Mucosa of descending colon (tissue), 3 donors: ENCODE measurements at regions not wholly inside any gene's neighbourhood (a gene's known extent, or its start where the extent isn't known, plus 50 kb on each side); places are given as distances from the start of the nearest gene placed in this dataset.

Source experiments
- ATAC-seq: fragments of 200-7000 bp; cut with Tn5 transposase; one replicate; pipeline ENCODE4 v1.9.1; 2020; ENCODE audit warnings: mild to moderate bottlenecking, moderate library complexity
- DNase-seq, 3 donors: peaks; one replicate each; pipeline ENCODE4 v3.0.0-alpha.2; 2020
- H3K36me3 ChIP-seq: fragments of 200-600 bp; one replicate; pipeline ENCODE4 v1.8.0; 2021; ENCODE audit warnings: low read depth, mild to moderate bottlenecking
- H3K4me1 ChIP-seq: fragments of 200-600 bp; one replicate; pipeline ENCODE4 v1.8.0; 2021; ENCODE audit warnings: low read depth, mild to moderate bottlenecking
- H3K4me3 ChIP-seq: fragments of 200-600 bp; one replicate; pipeline ENCODE4 v1.8.0; 2021; ENCODE audit warnings: mild to moderate bottlenecking
- H3K9me3 ChIP-seq: fragments of 200-600 bp; one replicate; pipeline ENCODE4 v1.8.0; 2021; ENCODE audit warnings: mild to moderate bottlenecking
- CTCF ChIP-seq: fragments of 200-600 bp; IDR thresholded peaks from one replicate; pipeline ENCODE4 v1.8.0; 2022; ENCODE audit warnings: antibody characterized with exemption, mild to moderate bottlenecking
- intact Hi-C, 2 donors: fragments of 100-400 bp; cut with DNase I in 1 of 2; cut with micrococcal nuclease in 1 of 2; formaldehyde crosslinking; loops; one replicate each; pipeline versions ENCODE4 v1.11.0 to v1.11.1; 2022; cut with DNase I, micrococcal nuclease
- donor health status: DM: no; HTN: no; CAD: no; lungs with moderate emphysema.
- donor health status: DM: no; HTN: no; CAD: no.
- donor health status: DM: no; HTN: yes; CAD: no.

- DNase-seq (no peak), ATAC-seq (no peak)
Observed at GRCh38 chr3:20575146-20575545, 389.1 kb upstream of the SGO1 start.

GRCh38 chr3:20574746-20575145, 388.7 kb upstream of the SGO1 start:
- H3K9me3 ChIP-seq = peaks cover 49% of the 10 kb centered on the region
- no peaks in the 10 kb centered on the region for H3K4me1 ChIP-seq
- no peaks in the 10 kb centered on the region for H3K36me3 ChIP-seq
- ATAC-seq = no peak
- H3K4me3 ChIP-seq = no peak overlapping the region
- no peak for DNase-seq
- no peak for TF ChIP-seq CTCF
- intact Hi-C loops = no loop called here

More at GRCh38 chr3:20575146-20575545, 389.1 kb upstream of the SGO1 start:
- Histone ChIP-seq H3K36me3 (no peaks in the 10 kb centered on the region), H3K4me3 (no peak overlapping the region), H3K4me1 (no peaks in the 10 kb centered on the region), H3K9me3 (peaks cover 52% of the 10 kb centered on the region)
- no peak for TF ChIP-seq CTCF
- intact Hi-C loops = no loop called here

- TF ChIP-seq CTCF = no peak
- H3K4me1 ChIP-seq = no peaks in the 10 kb centered on the region
- intact Hi-C loops = no loop called here
- no peak for ATAC-seq
- H3K9me3 ChIP-seq = peaks cover 44% of the 10 kb centered on the region
- H3K4me3 ChIP-seq = no peak overlapping the region
- DNase-seq = no peak
- no peaks in the 10 kb centered on the region for H3K36me3 ChIP-seq
Observed at GRCh38 chr3:20573175-20573574, 387.2 kb upstream of the SGO1 start.

- ATAC-seq (no peak), DNase-seq (no peak)
- intact Hi-C loops = no loop called here
- no peaks in the 10 kb centered on the region for H3K36me3 ChIP-seq
- H3K9me3 ChIP-seq = peaks cover 37% of the 10 kb centered on the region
- no peak overlapping the region for H3K4me3 ChIP-seq
- no peak for TF ChIP-seq CTCF
- no peaks in the 10 kb centered on the region for H3K4me1 ChIP-seq
Observed at GRCh38 chr3:20572473-20572872, 386.5 kb upstream of the SGO1 start.

GRCh38 chr3:20569310-20569709, 383.3 kb upstream of the SGO1 start:
- Histone ChIP-seq H3K4me3 (no peak overlapping the region), H3K4me1 (no peaks in the 10 kb centered on the region), H3K36me3 (no peaks in the 10 kb centered on the region), H3K9me3 (peaks cover 37% of the 10 kb centered on the region)
- ATAC-seq = no peak
- TF ChIP-seq CTCF = no peak
- intact Hi-C loops = no loop called here
- no peak for DNase-seq

GRCh38 chr3:20564966-20565365, 379.0 kb upstream of the SGO1 start:
- peaks cover 19% of the 10 kb centered on the region for H3K9me3 ChIP-seq
- H3K4me3 ChIP-seq = no peak overlapping the region
- TF ChIP-seq CTCF = no peak
- no peak for DNase-seq
- intact Hi-C loops = no loop called here
- H3K4me1 ChIP-seq = no peaks in the 10 kb centered on the region
- ATAC-seq = no peak
- H3K36me3 ChIP-seq = no peaks in the 10 kb centered on the region
